SK-N-SH treated with all-trans-retinoic acid at 6 μM for 48 hours (cell line): ENCODE measurements at regions not wholly inside any gene's neighbourhood (a gene's known extent, or its start where the extent isn't known, plus 50 kb on each side); places are given as distances from the start of the nearest gene placed in this dataset.
"Not testable (repeated sequence)": the region's sequence is repeated elsewhere in the genome, so short reads cannot be mapped to it uniquely, and the experiment has no call there.

Source experiments
- ATAC-seq: fragments of 200-7000 bp; cut with Tn5 transposase; 3 replicates; pipeline ENCODE4 v1.9.1; 2020; ENCODE audit warnings: mild to moderate bottlenecking, moderate library complexity
- ARNTL ChIP-seq: fragments of 450-650 bp; formaldehyde crosslinking; IDR thresholded peaks from 2 replicates; pipeline ENCODE4 v1.5.0; 2020; ENCODE audit warnings: low read depth, mild to moderate bottlenecking, moderate library complexity, borderline replicate concordance
- BACH2 ChIP-seq: fragments of 250-450 bp; sonication (Bioruptor Pico); IDR thresholded peaks from 2 replicates; pipeline ENCODE4 v1.9.0; 2021; ENCODE audit warnings: mild to moderate bottlenecking, borderline replicate concordance
- CREB5 ChIP-seq: fragments of 250-450 bp; sonication (Bioruptor Pico); IDR thresholded peaks from 2 replicates; pipeline ENCODE4 v1.5.1; 2020; ENCODE audit warnings: low read depth, mild to moderate bottlenecking, moderate library complexity
- CSDC2 ChIP-seq: fragments of 250-450 bp; sonication (Bioruptor Pico); IDR thresholded peaks from 2 replicates; pipeline ENCODE4 v1.5.0; 2020; ENCODE audit warnings: mild to moderate bottlenecking, moderate library complexity
- CSRNP3 ChIP-seq: fragments of 250-450 bp; sonication (Bioruptor Pico); IDR thresholded peaks from 2 replicates; pipeline ENCODE4 v1.5.1; 2021; ENCODE audit warnings: mild to moderate bottlenecking, moderate library complexity
- ESRRG ChIP-seq: fragments of 250-450 bp; sonication (Bioruptor Pico); IDR thresholded peaks from 2 replicates; pipeline ENCODE4 v1.6.1; 2021; ENCODE audit warnings: mild to moderate bottlenecking
- GLIS3 ChIP-seq: fragments of 250-450 bp; sonication (Bioruptor Pico); IDR thresholded peaks from 2 replicates; pipeline ENCODE4 v1.5.0; 2020; ENCODE audit warnings: mild to moderate bottlenecking, moderate library complexity
- ISL1 ChIP-seq: fragments of 250-450 bp; sonication (Bioruptor Pico); IDR thresholded peaks from 2 replicates; pipeline ENCODE4 v2.1.2; 2022; ENCODE audit warnings: mild to moderate bottlenecking, moderate library complexity
- OSR1 ChIP-seq: fragments of 250-450 bp; sonication (Bioruptor Pico); IDR thresholded peaks from 2 replicates; pipeline ENCODE4 v1.8.0; 2022; ENCODE audit warnings: moderate library complexity, mild to moderate bottlenecking, inconsistent platforms
- PATZ1 ChIP-seq: fragments of 250-450 bp; sonication (Bioruptor Pico); IDR thresholded peaks from 2 replicates; pipeline ENCODE4 v1.8.0; 2020; ENCODE audit warnings: mild to moderate bottlenecking, moderate library complexity, borderline replicate concordance
- POU6F1 ChIP-seq: fragments of 250-450 bp; sonication (Bioruptor Pico); IDR thresholded peaks from 2 replicates; pipeline ENCODE4 v1.8.0; 2021; ENCODE audit warnings: low read depth, mild to moderate bottlenecking, moderate library complexity, borderline replicate concordance
- PPARA ChIP-seq: fragments of 250-450 bp; sonication (Bioruptor Pico); IDR thresholded peaks from 2 replicates; pipeline ENCODE4 v1.5.0; 2020; ENCODE audit warnings: mild to moderate bottlenecking, borderline replicate concordance
- RARB ChIP-seq: fragments of 250-450 bp; sonication (Bioruptor Pico); IDR thresholded peaks from 2 replicates; pipeline ENCODE4 v1.8.0; 2021; ENCODE audit warnings: mild to moderate bottlenecking, moderate library complexity
- SNAI2 ChIP-seq: fragments of 250-450 bp; sonication (Bioruptor Pico); IDR thresholded peaks from 2 replicates; pipeline ENCODE4 v1.5.0; 2020; ENCODE audit warnings: mild to moderate bottlenecking, moderate library complexity
- TCF4 ChIP-seq: fragments of 250-450 bp; sonication (Bioruptor Pico); IDR thresholded peaks from 2 replicates; pipeline ENCODE4 v1.8.0; 2021; ENCODE audit warnings: mild to moderate bottlenecking, moderate library complexity, borderline replicate concordance
- TOX ChIP-seq: fragments of 250-450 bp; sonication (Bioruptor Pico); IDR thresholded peaks from 2 replicates; pipeline ENCODE4 v1.8.0; 2021; ENCODE audit warnings: mild to moderate bottlenecking, moderate library complexity, borderline replicate concordance
- ZC3H10 ChIP-seq: fragments of 250-450 bp; sonication (Bioruptor Pico); IDR thresholded peaks from 2 replicates; pipeline ENCODE4 v1.5.1; 2021; ENCODE audit warnings: mild to moderate bottlenecking, moderate library complexity
- ZFP3 ChIP-seq: fragments of 250-450 bp; sonication (Bioruptor Pico); IDR thresholded peaks from 2 replicates; pipeline ENCODE4 v1.5.0; 2020; ENCODE audit warnings: mild to moderate bottlenecking, moderate library complexity
- ZFP30 ChIP-seq: fragments of 450-650 bp; formaldehyde crosslinking; IDR thresholded peaks from 2 replicates; pipeline ENCODE4 v1.5.0; 2022; ENCODE audit warnings: mild to moderate bottlenecking, moderate library complexity
- ZNF70 ChIP-seq: fragments of 450-650 bp; formaldehyde crosslinking; IDR thresholded peaks from 2 replicates; pipeline ENCODE4 v1.5.0; 2020; ENCODE audit warnings: mild to moderate bottlenecking, moderate library complexity
- ZNF8 ChIP-seq: fragments of 450-650 bp; formaldehyde crosslinking; IDR thresholded peaks from 2 replicates; pipeline ENCODE4 v1.5.0; 2020; ENCODE audit warnings: mild to moderate bottlenecking, moderate library complexity

- no peak for TF ChIP-seq SNAI2
- TF ChIP-seq ZFP3 (CRISPR knock-in tag), result no peak
- no peak for TF ChIP-seq ZFP30 (CRISPR knock-in tag)
- no peak for TF ChIP-seq POU6F1 (CRISPR knock-in tag)
- TF ChIP-seq ESRRG, result no peak
- TF ChIP-seq TOX, result no peak
- TF ChIP-seq ARNTL (CRISPR knock-in tag), result no peak
- TF ChIP-seq PPARA (CRISPR knock-in tag), result no peak
- TF ChIP-seq TCF4 (CRISPR knock-in tag), result no peak
These were observed 168.3 kb upstream of the AUTS2 start (continued) for GRCh38 chr7:69429911-69430383.

GRCh38 chr7:69430384-69431021 is 167.8 kb upstream of the AUTS2 start:
- no peak for TF ChIP-seq CSDC2 (CRISPR knock-in tag)
- no peak for ATAC-seq

- no peak for ATAC-seq
- TF ChIP-seq POU6F1 (CRISPR knock-in tag), result no peak
- TF ChIP-seq CSDC2 (CRISPR knock-in tag), result no peak
- no peak for TF ChIP-seq RARB (CRISPR knock-in tag)
- TF ChIP-seq SNAI2, result no peak
- no peak for TF ChIP-seq ISL1
- no peak for TF ChIP-seq PATZ1 (CRISPR knock-in tag)
- no peak for TF ChIP-seq ZNF70 (CRISPR knock-in tag)
- TF ChIP-seq PPARA (CRISPR knock-in tag), result no peak
- TF ChIP-seq TOX, result no peak
- no peak for TF ChIP-seq ZFP3 (CRISPR knock-in tag)
- TF ChIP-seq ESRRG, result no peak
- TF ChIP-seq TCF4 (CRISPR knock-in tag), result no peak
- no peak for TF ChIP-seq ARNTL (CRISPR knock-in tag)
- TF ChIP-seq GLIS3 (CRISPR knock-in tag), result no peak
- no peak for TF ChIP-seq ZC3H10
- TF ChIP-seq ZNF8 (CRISPR knock-in tag), result no peak
- TF ChIP-seq CREB5 (CRISPR knock-in tag), result no peak
- no peak for TF ChIP-seq BACH2
- no peak for TF ChIP-seq CSRNP3 (CRISPR knock-in tag)
- no peak for TF ChIP-seq OSR1
These were observed 166.6 kb upstream of the AUTS2 start for GRCh38 chr7:69431626-69432025.

- not testable (repeated sequence) for ATAC-seq
These were observed 166.0 kb upstream of the AUTS2 start for GRCh38 chr7:69432276-69432675.
